ENCODE measurements at regions not wholly inside any gene's neighbourhood (a gene's known extent, or its start where the extent isn't known, plus 50 kb on each side); places are given as distances from the start of the nearest gene placed in this dataset.
A peak's percentile ranks its signal among the peaks of the same experiment; 100 is the strongest.

DNA sequence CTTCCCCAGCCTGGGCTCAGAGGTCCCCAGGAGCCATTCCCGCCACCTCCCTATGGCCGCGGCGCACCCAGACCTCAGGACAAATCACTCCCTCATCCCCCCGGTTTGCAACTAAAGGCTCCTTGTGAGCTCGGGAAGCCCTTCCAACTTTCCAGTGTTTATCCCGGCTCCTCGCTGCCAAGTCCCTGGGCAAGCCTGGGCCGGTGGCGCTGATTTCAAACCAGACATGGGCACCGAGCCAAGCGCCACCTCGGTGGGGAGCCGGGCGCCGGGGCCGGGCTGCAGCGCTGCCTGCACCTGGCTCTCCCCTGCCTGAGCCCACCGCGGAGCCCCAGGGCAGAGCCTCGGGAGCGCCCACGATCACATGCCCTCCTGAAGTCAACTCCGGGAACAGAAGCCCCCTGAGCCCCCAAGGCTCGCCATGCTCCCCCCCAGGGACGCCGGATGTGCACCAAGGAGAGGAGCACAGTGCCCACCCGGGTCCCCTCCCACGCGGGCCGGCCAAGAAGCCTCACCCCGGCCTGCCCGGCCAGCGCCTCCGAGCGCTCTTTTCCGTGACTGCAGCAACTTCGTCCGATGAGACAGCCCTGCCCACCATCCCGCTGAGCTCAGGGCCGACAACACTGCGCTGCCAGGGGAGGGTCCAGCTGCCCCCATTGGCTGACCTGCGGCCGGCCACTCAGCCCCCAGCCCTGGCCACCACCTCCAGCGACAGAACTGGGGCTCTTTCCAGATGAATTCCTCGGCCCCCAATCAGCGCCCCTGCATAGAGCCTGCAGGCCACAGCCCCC is 50.0 kb downstream of the NCOR2 start:
- TF ChIP-seq POLR2A (IDR thresholded peaks at IDR 0.05) (no peak), POLR2AphosphoS5 (IDR thresholded peaks at IDR 0.05) (peak in 2 of 3 donors; percentile 10 to 56), EP300 (IDR thresholded peaks at IDR 0.05) (no peak)
- TF ChIP-seq, protein P1, sequence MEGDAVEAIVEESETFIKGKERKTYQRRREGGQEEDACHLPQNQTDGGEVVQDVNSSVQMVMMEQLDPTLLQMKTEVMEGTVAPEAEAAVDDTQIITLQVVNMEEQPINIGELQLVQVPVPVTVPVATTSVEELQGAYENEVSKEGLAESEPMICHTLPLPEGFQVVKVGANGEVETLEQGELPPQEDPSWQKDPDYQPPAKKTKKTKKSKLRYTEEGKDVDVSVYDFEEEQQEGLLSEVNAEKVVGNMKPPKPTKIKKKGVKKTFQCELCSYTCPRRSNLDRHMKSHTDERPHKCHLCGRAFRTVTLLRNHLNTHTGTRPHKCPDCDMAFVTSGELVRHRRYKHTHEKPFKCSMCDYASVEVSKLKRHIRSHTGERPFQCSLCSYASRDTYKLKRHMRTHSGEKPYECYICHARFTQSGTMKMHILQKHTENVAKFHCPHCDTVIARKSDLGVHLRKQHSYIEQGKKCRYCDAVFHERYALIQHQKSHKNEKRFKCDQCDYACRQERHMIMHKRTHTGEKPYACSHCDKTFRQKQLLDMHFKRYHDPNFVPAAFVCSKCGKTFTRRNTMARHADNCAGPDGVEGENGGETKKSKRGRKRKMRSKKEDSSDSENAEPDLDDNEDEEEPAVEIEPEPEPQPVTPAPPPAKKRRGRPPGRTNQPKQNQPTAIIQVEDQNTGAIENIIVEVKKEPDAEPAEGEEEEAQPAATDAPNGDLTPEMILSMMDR (IDR thresholded peaks at IDR 0.05), result no peak
- H3K27ac ChIP-seq, result peak overlapping the region; percentile 95
- H3K36me3 ChIP-seq, result no peaks in the 10 kb centered on the region
- H3K27me3 ChIP-seq, result no peaks in the 10 kb centered on the region
- 4% methylated on average over 10 of the region's 47 CpGs for WGBS
- H3K4me1 ChIP-seq, result peaks cover 89% of the 10 kb centered on the region
- H3K4me3 ChIP-seq, result peak overlapping the region; percentile 56
- H3K9me3 ChIP-seq, result no peaks in the 10 kb centered on the region
- DNase-seq (ENCODE audit: low spot score in 2 of 2), result peak; percentile 90 to 91

DNA sequence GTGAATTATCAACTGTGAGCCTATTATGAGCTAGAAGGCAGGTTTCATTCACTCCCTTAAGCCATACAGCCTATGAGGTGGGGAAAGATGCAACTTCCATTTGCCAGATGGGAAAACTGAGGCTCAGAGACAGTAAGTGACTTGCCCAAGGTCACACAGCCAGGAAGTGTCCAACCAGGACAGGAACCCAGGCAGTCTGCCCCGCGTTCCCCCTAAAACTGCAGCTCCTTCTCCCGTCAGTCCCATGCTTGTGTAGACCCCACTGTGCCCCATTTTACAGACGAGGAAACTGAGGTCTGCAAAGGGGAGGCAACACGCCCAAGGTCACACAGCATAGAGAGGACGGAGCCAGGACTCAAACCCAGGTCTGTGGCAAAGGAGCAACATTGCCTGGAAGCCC is 50.6 kb downstream of the NCOR2 start:
- no peak for TF ChIP-seq EP300 (IDR thresholded peaks at IDR 0.05)
- no peak for TF ChIP-seq POLR2AphosphoS5 (IDR thresholded peaks at IDR 0.05)
- TF ChIP-seq, protein P1 (IDR thresholded peaks at IDR 0.05), result no peak
- no peak for TF ChIP-seq POLR2A (IDR thresholded peaks at IDR 0.05)
- WGBS, result 21% methylated on average over 5 of the region's 6 CpGs
- Histone ChIP-seq H3K4me3 (peak overlapping the region; percentile 56), H3K36me3 (no peaks in the 10 kb centered on the region), H3K27ac (peak overlapping the region; percentile 95), H3K27me3 (no peaks in the 10 kb centered on the region), H3K9me3 (no peaks in the 10 kb centered on the region), H3K4me1 (peaks cover 89% of the 10 kb centered on the region)
- no peak for DNase-seq (ENCODE audit: low spot score in 2 of 2)

DNA sequence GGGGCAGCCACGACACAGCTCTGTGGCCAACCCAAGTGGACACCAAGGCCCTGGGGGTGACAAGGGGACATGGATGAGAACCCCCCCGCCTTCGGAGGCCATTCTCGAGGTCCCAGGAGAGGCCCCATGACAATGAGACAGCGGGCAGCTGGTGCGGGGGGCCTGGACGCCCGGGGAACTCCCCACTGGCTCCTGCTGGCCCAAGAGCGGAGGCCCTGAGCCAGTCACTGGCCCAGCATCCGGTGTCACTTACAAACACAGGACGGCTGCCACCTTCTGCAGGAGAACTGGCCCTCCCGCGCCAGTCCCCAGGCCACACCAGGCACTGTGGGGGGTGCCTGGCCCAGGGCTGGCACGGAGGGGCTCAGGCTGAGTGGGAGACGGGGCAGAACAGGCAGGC is 51.4 kb downstream of the NCOR2 start:
- Histone ChIP-seq H3K27ac (peak overlapping the region; percentile 95), H3K36me3 (no peaks in the 10 kb centered on the region), H3K4me3 (peak overlapping the region; percentile 56), H3K9me3 (no peaks in the 10 kb centered on the region), H3K27me3 (no peaks in the 10 kb centered on the region), H3K4me1 (peaks cover 91% of the 10 kb centered on the region)
- DNase-seq (ENCODE audit: low spot score in 2 of 2), result no peak
- WGBS, result no CpG with 5 or more reads among the region's 15 CpGs
- TF ChIP-seq EP300 (IDR thresholded peaks at IDR 0.05) (no peak), POLR2AphosphoS5 (IDR thresholded peaks at IDR 0.05) (no peak), POLR2A (IDR thresholded peaks at IDR 0.05) (no peak)
- TF ChIP-seq, protein P1 (IDR thresholded peaks at IDR 0.05), result no peak

DNA sequence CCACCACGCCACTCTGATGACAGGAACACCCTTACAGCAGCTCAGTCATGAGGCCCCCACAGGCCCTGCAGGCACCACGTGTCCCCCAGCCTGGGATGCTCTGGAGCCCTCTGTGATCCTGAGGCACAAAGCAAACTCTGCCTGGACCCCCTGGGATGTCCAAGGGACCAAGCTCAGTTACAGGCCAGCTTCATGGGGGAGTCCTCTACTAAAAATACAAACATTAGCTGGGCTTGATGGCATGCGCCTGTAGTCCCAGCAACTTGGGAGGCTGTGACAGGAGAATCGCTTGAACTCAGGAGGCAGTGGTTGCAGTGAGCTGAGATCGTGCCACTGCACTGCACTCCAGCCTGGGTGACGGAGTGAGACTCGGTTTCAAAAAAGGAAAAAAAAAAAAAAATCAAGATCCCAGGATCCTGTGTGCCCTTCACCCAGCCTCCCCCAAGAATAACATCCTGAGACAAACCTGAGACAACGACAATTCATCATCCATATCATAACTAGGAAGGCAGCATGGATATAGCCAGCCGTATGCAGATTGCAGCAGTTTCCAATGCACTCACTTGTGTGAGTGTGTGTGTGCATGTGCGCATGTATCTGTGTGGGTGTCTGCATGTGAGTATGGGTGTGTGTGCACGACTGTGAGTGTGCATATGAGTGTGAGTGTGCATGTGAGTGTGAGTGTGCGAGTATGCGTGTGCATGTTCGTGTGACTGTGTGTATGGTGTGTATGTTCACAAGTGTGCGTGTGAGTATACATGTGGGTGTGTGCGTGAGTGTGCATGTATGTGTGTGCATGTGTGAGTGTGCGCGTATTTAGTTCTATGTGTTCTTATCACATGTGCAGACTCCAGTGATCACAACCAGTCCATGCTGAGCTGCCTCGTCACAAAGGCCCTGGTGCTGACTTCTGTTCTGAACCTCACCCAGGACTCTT is 52.1 kb downstream of the NCOR2 start:
- peak overlapping the region; percentile 95 for H3K27ac ChIP-seq
- no peaks in the 10 kb centered on the region for H3K36me3 ChIP-seq
- H3K4me3 ChIP-seq, result peak overlapping the region; percentile 56
- H3K27me3 ChIP-seq, result no peaks in the 10 kb centered on the region
- no peaks in the 10 kb centered on the region for H3K9me3 ChIP-seq
- DNase-seq (ENCODE audit: low spot score in 2 of 2), result no peak
- peaks cover 91% of the 10 kb centered on the region for H3K4me1 ChIP-seq
- WGBS, result 76% methylated on average over 18 of the region's 19 CpGs
- TF ChIP-seq POLR2AphosphoS5 (IDR thresholded peaks at IDR 0.05) (no peak), POLR2A (IDR thresholded peaks at IDR 0.05) (no peak), EP300 (IDR thresholded peaks at IDR 0.05) (no peak)
- TF ChIP-seq, protein P1 (IDR thresholded peaks at IDR 0.05), result no peak
